Prostate gland (tissue), 2 donors: ENCODE measurements at regions not wholly inside any gene's neighbourhood (a gene's known extent, or its start where the extent isn't known, plus 50 kb on each side); places are given as distances from the start of the nearest gene placed in this dataset.
"Not testable (repeated sequence)": the region's sequence is repeated elsewhere in the genome, so short reads cannot be mapped to it uniquely, and the experiment has no call there.

Source experiments
- DNase-seq: peaks from one replicate; pipeline ENCODE4 v3.0.0-alpha.2; 2019; ENCODE audit warnings: low spot score
- H3K27ac ChIP-seq, 2 donors: fragments of 200-600 bp; sonication (generic); 2 replicates each; pipeline ENCODE4 v1.5.1; 2017 to 2019
- H3K27me3 ChIP-seq: fragments of 200-600 bp; sonication (generic); replicated peaks from 2 replicates; pipeline ENCODE4 v1.5.1; 2019; ENCODE audit not compliant: insufficient read depth
- H3K36me3 ChIP-seq, 2 donors: fragments of 200-600 bp; sonication (generic); 1 replicate in 1 of 2; 2 replicates in 1 of 2; pipeline versions ENCODE4 v1.5.1 to v1.8.1; 2017 to 2019
- H3K4me1 ChIP-seq: fragments of 200-600 bp; sonication (generic); replicated peaks from 2 replicates; pipeline ENCODE4 v1.5.1; 2019
- H3K4me3 ChIP-seq, 2 donors: fragments of 200-600 bp; sonication (generic); 2 replicates each; pipeline ENCODE4 v1.5.1; 2017 to 2019
- H3K9me3 ChIP-seq: fragments of 200-600 bp; sonication (generic); 2 replicates; pipeline ENCODE4 v1.5.1; 2017
- CTCF ChIP-seq, 4 experiments: fragments of 200-600 bp in 2 of 4; fragments of 450-650 bp in 2 of 4; sonication (generic) in 2 of 4; IDR thresholded peaks; 1 replicate in 3 of 4; 2 replicates in 1 of 4; pipeline ENCODE4 v1.5.1; 2016 to 2019; ENCODE audit warnings: antibody characterized with exemption in 4 of 4, mild to moderate bottlenecking in 2 of 4, moderate library complexity in 2 of 4
- POLR2A ChIP-seq: fragments of 450-650 bp; IDR thresholded peaks from one replicate; pipeline ENCODE4 v1.6.1; 2016; ENCODE audit warnings: antibody characterized with exemption, mild to moderate bottlenecking
- POLR2AphosphoS5 ChIP-seq: sonication (generic); formaldehyde crosslinking; IDR thresholded peaks from one replicate; pipeline ENCODE4 v1.6.1; 2017; ENCODE audit warnings: antibody characterized with exemption
- WGBS: methylation state at CpG from one replicate; pipeline ENCODE4 v1.1.5; 2018; 5-methylcytosine and 5-hydroxymethylcytosine counted together
- intact Hi-C: fragments of 100-400 bp; cut with DNase I; formaldehyde crosslinking; loops from one replicate; pipeline ENCODE4 v1.14.2; 2022

GRCh38 chr7:3112479-3113134, 68.9 kb upstream of the CARD11 start:
- H3K9me3 ChIP-seq = no peaks in the 10 kb centered on the region
- H3K4me3 ChIP-seq = no peak overlapping the region
- peaks cover 9% of the 10 kb centered on the region for H3K4me1 ChIP-seq
- no peaks in the 10 kb centered on the region for H3K27me3 ChIP-seq
- no peaks in the 10 kb centered on the region for H3K36me3 ChIP-seq
- intact Hi-C loops = no loop called here
- WGBS = 53% methylated on average over 5 of the region's 5 CpGs
- no peak overlapping the region for H3K27ac ChIP-seq
- no peak for DNase-seq
- TF ChIP-seq CTCF (IDR thresholded peaks at IDR 0.05) (no peak), POLR2AphosphoS5 (no peak), POLR2A (no peak)

- WGBS = 36% methylated on average over 5 of the region's 5 CpGs
- Histone ChIP-seq H3K27me3 (no peaks in the 10 kb centered on the region), H3K9me3 (no peaks in the 10 kb centered on the region), H3K36me3 (no peaks in the 10 kb centered on the region), H3K27ac (no peak overlapping the region), H3K4me3 (no peak overlapping the region), H3K4me1 (peaks cover 4% of the 10 kb centered on the region)
- no peak for TF ChIP-seq CTCF (IDR thresholded peaks at IDR 0.05)
- TF ChIP-seq POLR2A = no peak
- no peak for TF ChIP-seq POLR2AphosphoS5
- intact Hi-C loops = no loop called here
- DNase-seq = no peak
Measured at GRCh38 chr7:3114917-3115316, 71.2 kb upstream of the CARD11 start.

- no peak for DNase-seq
- no peak overlapping the region for H3K27ac ChIP-seq
- intact Hi-C loops = no loop called here
- 18% methylated on average over 2 of the region's 2 CpGs for WGBS
- H3K9me3 ChIP-seq = no peaks in the 10 kb centered on the region
- no peaks in the 10 kb centered on the region for H3K4me1 ChIP-seq
- TF ChIP-seq CTCF (IDR thresholded peaks at IDR 0.05) (no peak), POLR2A (no peak), POLR2AphosphoS5 (no peak)
- H3K36me3 ChIP-seq = no peaks in the 10 kb centered on the region
- no peaks in the 10 kb centered on the region for H3K27me3 ChIP-seq
- H3K4me3 ChIP-seq = no peak overlapping the region
Measured at GRCh38 chr7:3117081-3117480, 73.4 kb upstream of the CARD11 start.

GRCh38 chr7:3117488-3118231, 74.0 kb upstream of the CARD11 start:
- Histone ChIP-seq H3K27me3 (no peaks in the 10 kb centered on the region), H3K36me3 (no peaks in the 10 kb centered on the region), H3K9me3 (no peaks in the 10 kb centered on the region), H3K27ac (no peak overlapping the region), H3K4me3 (no peak overlapping the region), H3K4me1 (no peaks in the 10 kb centered on the region)
- intact Hi-C loops = no loop called here
- no peak for TF ChIP-seq POLR2AphosphoS5
- no peak for TF ChIP-seq CTCF (IDR thresholded peaks at IDR 0.05)
- no peak for TF ChIP-seq POLR2A
- 4% methylated on average over 8 of the region's 8 CpGs for WGBS
- DNase-seq = peak; percentile 28

GRCh38 chr7:3119352-3119927, 75.8 kb upstream of the CARD11 start:
- H3K27me3 ChIP-seq, H3K4me1 ChIP-seq, H3K27ac ChIP-seq, intact Hi-C loops, H3K9me3 ChIP-seq, DNase-seq, H3K4me3 ChIP-seq, H3K36me3 ChIP-seq: not testable (repeated sequence)
- WGBS = 91% methylated on average over 9 of the region's 9 CpGs
